Left ventricle myocardium inferior (tissue), 1 donor: ENCODE measurements at regions not wholly inside any gene's neighbourhood (a gene's known extent, or its start where the extent isn't known, plus 50 kb on each side); places are given as distances from the start of the nearest gene placed in this dataset.

ENCODE experiments used
- DNase-seq: peaks from one replicate; pipeline ENCODE4 v3.0.0-alpha.2; 2020
- H3K27ac ChIP-seq: fragments of 200-600 bp; replicated peaks from 2 replicates; pipeline ENCODE4 v1.8.0; 2021
- H3K27me3 ChIP-seq: fragments of 200-600 bp; 2 replicates; pipeline ENCODE4 v1.8.0; 2021; ENCODE audit warnings: low read depth
- H3K36me3 ChIP-seq: fragments of 200-600 bp; 2 replicates; pipeline ENCODE4 v1.8.0; 2021
- H3K4me1 ChIP-seq: fragments of 200-600 bp; 2 replicates; pipeline ENCODE4 v1.8.0; 2021
- H3K4me3 ChIP-seq: fragments of 200-600 bp; 2 replicates; pipeline ENCODE4 v1.8.0; 2021; ENCODE audit warnings: mild to moderate bottlenecking, moderate library complexity
- H3K9me3 ChIP-seq: fragments of 200-600 bp; replicated peaks from 2 replicates; pipeline ENCODE4 v1.8.0; 2021
- intact Hi-C: fragments of 100-400 bp; cut with micrococcal nuclease; formaldehyde crosslinking; loops from one replicate; pipeline ENCODE4 v1.11.0; 2022
- TF ChIP-seq, protein P1 (sequence below): fragments of 200-600 bp; IDR thresholded peaks from 2 replicates; pipeline ENCODE4 v1.8.0; 2021; ENCODE audit warnings: antibody characterized with exemption, mild to moderate bottlenecking, borderline replicate concordance
- donor health status: DM: no; HTN: yes; CAD: no; lungs with severe emphysema.

DNA sequence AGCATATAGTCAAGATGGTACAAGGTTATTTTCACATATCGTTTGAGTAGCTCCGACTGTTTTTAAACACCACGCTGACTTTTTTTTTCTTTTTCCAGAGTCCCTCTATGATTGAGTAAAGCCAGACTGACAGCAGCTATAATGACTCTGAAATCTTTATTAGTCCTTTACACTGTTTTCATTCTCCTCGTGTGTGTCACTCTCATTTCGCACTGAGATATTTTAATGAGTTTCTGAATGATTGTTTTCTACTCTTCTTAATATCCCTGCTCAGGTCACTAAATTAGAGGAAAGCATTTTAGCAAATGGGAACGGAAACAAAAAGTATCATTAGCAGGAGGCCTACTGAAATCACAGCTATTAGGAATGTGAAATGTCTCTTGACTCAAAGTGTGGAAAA lies 162.3 kb upstream of the MTPN start:
- H3K4me1 ChIP-seq = no peaks in the 10 kb centered on the region
- H3K36me3 ChIP-seq = no peaks in the 10 kb centered on the region
- TF ChIP-seq, protein P1, sequence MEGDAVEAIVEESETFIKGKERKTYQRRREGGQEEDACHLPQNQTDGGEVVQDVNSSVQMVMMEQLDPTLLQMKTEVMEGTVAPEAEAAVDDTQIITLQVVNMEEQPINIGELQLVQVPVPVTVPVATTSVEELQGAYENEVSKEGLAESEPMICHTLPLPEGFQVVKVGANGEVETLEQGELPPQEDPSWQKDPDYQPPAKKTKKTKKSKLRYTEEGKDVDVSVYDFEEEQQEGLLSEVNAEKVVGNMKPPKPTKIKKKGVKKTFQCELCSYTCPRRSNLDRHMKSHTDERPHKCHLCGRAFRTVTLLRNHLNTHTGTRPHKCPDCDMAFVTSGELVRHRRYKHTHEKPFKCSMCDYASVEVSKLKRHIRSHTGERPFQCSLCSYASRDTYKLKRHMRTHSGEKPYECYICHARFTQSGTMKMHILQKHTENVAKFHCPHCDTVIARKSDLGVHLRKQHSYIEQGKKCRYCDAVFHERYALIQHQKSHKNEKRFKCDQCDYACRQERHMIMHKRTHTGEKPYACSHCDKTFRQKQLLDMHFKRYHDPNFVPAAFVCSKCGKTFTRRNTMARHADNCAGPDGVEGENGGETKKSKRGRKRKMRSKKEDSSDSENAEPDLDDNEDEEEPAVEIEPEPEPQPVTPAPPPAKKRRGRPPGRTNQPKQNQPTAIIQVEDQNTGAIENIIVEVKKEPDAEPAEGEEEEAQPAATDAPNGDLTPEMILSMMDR = no peak
- no peak for DNase-seq
- H3K27me3 ChIP-seq = no peaks in the 10 kb centered on the region
- no peaks in the 10 kb centered on the region for H3K9me3 ChIP-seq
- no peak overlapping the region for H3K27ac ChIP-seq
- H3K4me3 ChIP-seq = no peak overlapping the region
- intact Hi-C loops = no loop called here

DNA sequence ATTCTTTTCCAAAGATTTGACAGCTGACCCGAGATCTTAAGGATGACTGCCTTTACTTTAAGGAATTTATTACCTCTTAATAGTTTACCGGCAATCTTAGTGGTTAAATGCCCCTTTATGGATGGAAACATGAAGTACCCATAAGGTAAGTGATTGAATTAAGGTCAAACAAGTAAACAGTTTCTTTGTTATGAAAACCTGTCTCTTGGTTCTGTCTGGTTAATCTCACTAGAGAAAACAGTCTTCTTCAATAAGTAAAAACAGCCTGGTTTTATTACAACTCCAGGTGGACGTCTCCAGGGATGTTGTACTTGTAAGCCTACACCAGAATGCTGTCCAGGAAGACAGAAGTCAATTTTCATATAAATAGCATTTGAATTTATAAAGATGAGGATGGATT lies 161.8 kb upstream of the MTPN start:
- intact Hi-C loops = no loop called here
- TF ChIP-seq, protein P1 = no peak
- Histone ChIP-seq H3K27me3 (no peaks in the 10 kb centered on the region), H3K4me1 (no peaks in the 10 kb centered on the region), H3K4me3 (no peak overlapping the region), H3K9me3 (no peaks in the 10 kb centered on the region), H3K36me3 (no peaks in the 10 kb centered on the region), H3K27ac (no peak overlapping the region)
- DNase-seq = no peak

DNA sequence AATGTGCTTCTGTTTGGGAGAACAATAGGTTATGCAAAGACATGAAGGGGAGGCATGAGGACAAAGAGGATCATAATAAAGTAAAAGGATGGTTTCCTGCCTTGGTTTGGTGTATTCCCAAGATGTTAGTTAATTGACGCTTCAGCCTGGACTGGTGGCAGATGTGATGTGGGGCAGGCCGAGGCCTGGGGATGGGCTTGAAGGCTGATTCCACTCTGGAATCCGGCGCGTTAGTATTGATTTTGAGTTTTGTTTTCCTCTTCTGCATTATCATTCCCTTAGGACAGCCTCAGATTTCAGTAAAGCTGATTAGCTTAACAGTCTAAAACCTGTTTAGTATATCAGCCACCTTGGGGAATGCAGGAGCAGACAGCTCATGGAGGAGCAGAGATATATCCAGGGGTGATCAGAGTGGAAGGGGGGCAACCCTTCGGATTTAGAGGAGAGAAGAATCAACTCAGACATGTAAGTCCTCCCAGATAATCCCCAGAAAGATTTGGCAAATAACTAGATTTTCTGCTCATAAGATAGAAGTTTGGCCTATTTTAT lies 159.8 kb upstream of the MTPN start:
- Histone ChIP-seq H3K9me3 (no peaks in the 10 kb centered on the region), H3K4me3 (no peak overlapping the region), H3K4me1 (no peaks in the 10 kb centered on the region), H3K27ac (no peak overlapping the region), H3K36me3 (no peaks in the 10 kb centered on the region), H3K27me3 (no peaks in the 10 kb centered on the region)
- TF ChIP-seq, protein P1 = no peak
- intact Hi-C loops = no loop called here
- DNase-seq = no peak

DNA sequence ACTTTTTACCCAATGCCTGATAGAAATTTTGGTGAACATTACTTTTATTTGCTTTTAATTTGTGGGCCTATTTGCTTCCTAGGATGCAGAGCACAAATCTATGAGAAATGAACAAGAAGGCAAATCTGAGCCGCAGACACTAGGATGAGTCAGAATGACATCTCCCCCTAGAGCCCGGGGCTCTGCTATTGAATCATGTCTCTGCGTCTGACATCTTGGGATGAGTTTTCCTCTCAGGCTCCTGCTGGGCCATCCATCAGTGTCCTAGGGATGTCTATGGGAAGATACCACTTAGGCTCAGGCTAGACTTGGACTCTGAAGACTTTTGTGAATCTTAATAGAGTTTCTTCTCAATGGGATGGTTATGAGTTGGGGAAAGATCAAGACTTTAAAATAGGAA lies 157.3 kb upstream of the MTPN start:
- no peaks in the 10 kb centered on the region for H3K4me1 ChIP-seq
- no peaks in the 10 kb centered on the region for H3K36me3 ChIP-seq
- TF ChIP-seq, protein P1 = no peak
- intact Hi-C loops = no loop called here
- no peak for DNase-seq
- no peak overlapping the region for H3K27ac ChIP-seq
- H3K9me3 ChIP-seq = no peaks in the 10 kb centered on the region
- no peaks in the 10 kb centered on the region for H3K27me3 ChIP-seq
- no peak overlapping the region for H3K4me3 ChIP-seq

DNA sequence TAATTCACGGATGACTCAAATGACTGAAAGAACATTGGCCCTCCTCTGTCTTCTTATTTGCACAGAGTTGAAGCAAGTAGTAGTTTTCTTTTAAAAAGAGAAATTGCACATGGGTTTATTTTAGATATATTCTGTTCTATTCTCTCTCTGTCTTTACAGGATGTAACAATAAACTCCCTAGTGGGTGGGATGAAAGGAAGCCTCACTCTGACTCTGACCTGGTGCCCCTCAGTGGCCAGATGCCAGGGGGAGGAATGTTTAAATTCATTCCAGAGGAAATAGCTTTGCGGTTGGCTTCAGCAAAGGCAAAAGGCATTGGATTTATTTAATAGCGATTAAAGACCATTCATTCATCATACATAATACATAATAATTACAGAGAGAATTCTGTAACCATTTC lies 156.4 kb upstream of the MTPN start:
- no peaks in the 10 kb centered on the region for H3K27me3 ChIP-seq
- no peaks in the 10 kb centered on the region for H3K4me1 ChIP-seq
- H3K36me3 ChIP-seq = no peaks in the 10 kb centered on the region
- H3K4me3 ChIP-seq = no peak overlapping the region
- DNase-seq = no peak
- no peaks in the 10 kb centered on the region for H3K9me3 ChIP-seq
- H3K27ac ChIP-seq = no peak overlapping the region
- TF ChIP-seq, protein P1 = no peak
- intact Hi-C loops = no loop called here

DNA sequence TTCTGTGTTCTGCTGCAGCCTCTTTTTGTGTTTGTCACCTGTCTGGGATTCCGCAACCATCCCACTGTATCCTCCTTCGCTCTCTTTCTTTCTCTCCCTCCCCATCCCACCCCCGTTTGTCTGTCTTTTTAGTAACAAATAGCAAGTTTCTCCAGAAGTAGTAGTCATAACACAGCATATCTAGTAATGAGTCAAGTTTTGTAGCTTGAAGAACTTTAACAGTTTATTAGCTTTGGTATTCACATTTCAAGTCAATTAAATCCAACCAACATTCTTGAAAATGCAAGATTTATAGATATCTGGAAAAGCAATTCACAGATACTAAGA lies 154.1 kb upstream of the MTPN start:
- no peak overlapping the region for H3K4me3 ChIP-seq
- DNase-seq = no peak
- H3K27ac ChIP-seq = no peak overlapping the region
- TF ChIP-seq, protein P1 = no peak
- H3K4me1 ChIP-seq = no peaks in the 10 kb centered on the region
- no peaks in the 10 kb centered on the region for H3K27me3 ChIP-seq
- intact Hi-C loops = no loop called here
- no peaks in the 10 kb centered on the region for H3K36me3 ChIP-seq
- no peaks in the 10 kb centered on the region for H3K9me3 ChIP-seq
